GM23248 (cell line): ENCODE measurements at regions not wholly inside any gene's neighbourhood (a gene's known extent, or its start where the extent isn't known, plus 50 kb on each side); places are given as distances from the start of the nearest gene placed in this dataset.

ENCODE experiments used
- DNase-seq: peaks from one replicate; pipeline ENCODE4 v3.0.0-alpha.2; 2015
- H2AFZ ChIP-seq: fragments of 200-600 bp; sonication (generic); 2 replicates; pipeline ENCODE4 v1.6.1; 2016; ENCODE audit warnings: antibody characterized with exemption
- H3F3A ChIP-seq: fragments of 200-600 bp; sonication (generic); 2 replicates; pipeline ENCODE4 v1.6.1; 2016; ENCODE audit warnings: mild to moderate bottlenecking, antibody characterized with exemption, mixed run types; ENCODE audit not compliant: insufficient read depth
- H3K27ac ChIP-seq: fragments of 200-600 bp; sonication (generic); 2 replicates; pipeline ENCODE4 v1.5.1; 2016; ENCODE audit warnings: mild to moderate bottlenecking
- H3K27me3 ChIP-seq: fragments of 200-600 bp; sonication (generic); replicated peaks from 2 replicates; pipeline ENCODE4 v1.6.1; 2016; ENCODE audit warnings: mild to moderate bottlenecking; ENCODE audit not compliant: insufficient read depth
- H3K36me3 ChIP-seq: fragments of 200-600 bp; sonication (generic); 2 replicates; pipeline ENCODE4 v1.6.1; 2016; ENCODE audit warnings: low read depth, mild to moderate bottlenecking
- H3K4me1 ChIP-seq: fragments of 200-600 bp; sonication (generic); 2 replicates; pipeline ENCODE4 v1.6.1; 2016; ENCODE audit warnings: mild to moderate bottlenecking; ENCODE audit not compliant: insufficient read depth
- H3K4me2 ChIP-seq: fragments of 200-600 bp; sonication (generic); one replicate; pipeline ENCODE4 v1.6.1; 2016; ENCODE audit warnings: mild to moderate bottlenecking; ENCODE audit not compliant: unreplicated experiment
- H3K4me3 ChIP-seq: fragments of 200-600 bp; sonication (generic); 2 replicates; pipeline ENCODE4 v1.5.1; 2016; ENCODE audit warnings: mild to moderate bottlenecking
- H3K79me2 ChIP-seq: fragments of 200-600 bp; sonication (generic); 2 replicates; pipeline ENCODE4 v1.6.1; 2016; ENCODE audit warnings: mild to moderate bottlenecking; ENCODE audit not compliant: insufficient read depth
- H3K9ac ChIP-seq: fragments of 200-600 bp; sonication (generic); 2 replicates; pipeline ENCODE4 v1.6.1; 2016; ENCODE audit warnings: mild to moderate bottlenecking
- H3K9me2 ChIP-seq: fragments of 200-600 bp; sonication (generic); 2 replicates; pipeline ENCODE4 v1.6.1; 2016; ENCODE audit warnings: mixed run types, mild to moderate bottlenecking, moderate library complexity; ENCODE audit not compliant: insufficient read depth
- H3K9me3 ChIP-seq: fragments of 200-600 bp; sonication (generic); one replicate; pipeline ENCODE4 v1.6.1; 2017; ENCODE audit warnings: low read depth
- H4K20me1 ChIP-seq: fragments of 200-600 bp; sonication (generic); 2 replicates; pipeline ENCODE4 v1.6.0; 2016; ENCODE audit not compliant: insufficient read depth
- EZH2 ChIP-seq: fragments of 200-600 bp; sonication (generic); IDR thresholded peaks from 2 replicates; pipeline ENCODE4 v1.6.1; 2018; ENCODE audit warnings: antibody characterized with exemption, mild to moderate bottlenecking; ENCODE audit not compliant: insufficient read depth, poor library complexity, severe bottlenecking
- EZH2phosphoT487 ChIP-seq: fragments of 200-600 bp; sonication (generic); IDR thresholded peaks from 2 replicates; pipeline ENCODE4 v1.6.1; 2018; ENCODE audit warnings: antibody characterized with exemption, moderate library complexity, mild to moderate bottlenecking, low read depth; ENCODE audit not compliant: insufficient read depth
- WGBS, 2 experiments: methylation state at CpG; one replicate each; pipeline ENCODE4 v1.1.6; 2015 to 2017; ENCODE audit warnings: low lambda C conversion rate in 2 of 2, low coverage in 1 of 2; ENCODE audit errors: missing lambda C conversion rate in 2 of 2; 5-methylcytosine and 5-hydroxymethylcytosine counted together
- in situ Hi-C: fragments of 300-500 bp; cut with MboI; formaldehyde crosslinking; loops from 2 replicates; pipeline ENCODE4 v1.15.0; 2020

GRCh38 chr7:116431787-116432526, 67.6 kb upstream of the CAV2 start:
- Histone ChIP-seq H3K9ac (no peak overlapping the region), H3F3A (peaks cover 50% of the 10 kb centered on the region), H3K9me2 (no peaks in the 10 kb centered on the region), H3K36me3 (no peaks in the 10 kb centered on the region), H3K4me3 (no peak overlapping the region), H3K4me2 (peak overlapping the region; percentile 51), H3K4me1 (peaks cover 38% of the 10 kb centered on the region), H3K27ac (peak overlapping the region; percentile 76), H4K20me1 (no peaks in the 10 kb centered on the region), H3K79me2 (no peaks in the 10 kb centered on the region), H3K27me3 (no peaks in the 10 kb centered on the region), H2AFZ (no peak overlapping the region), H3K9me3 (no peaks in the 10 kb centered on the region)
- in situ Hi-C loops, result loop anchor here (10.0 kb wide), 1 partner anchor 167 kb away; no protein-coding TSS in a partner anchor
- peak; percentile 76 for DNase-seq
- TF ChIP-seq EZH2phosphoT487 (no peak), EZH2 (no peak)
- 65 to 67% methylated on average over 6 of the region's 6 CpGs for WGBS, 2 experiments

GRCh38 chr7:116432527-116432916, 67.0 kb upstream of the CAV2 start:
- TF ChIP-seq EZH2 (no peak), EZH2phosphoT487 (no peak)
- Histone ChIP-seq H3K27ac (peak overlapping the region; percentile 76), H3K4me2 (peak overlapping the region; percentile 51), H4K20me1 (no peaks in the 10 kb centered on the region), H3F3A (peaks cover 44% of the 10 kb centered on the region), H3K9ac (peak overlapping the region; percentile 38; the same call in 1 of the 2 replicates), H2AFZ (peak overlapping the region; percentile 46; the same call in 1 of the 2 replicates), H3K27me3 (no peaks in the 10 kb centered on the region), H3K9me2 (no peaks in the 10 kb centered on the region), H3K9me3 (no peaks in the 10 kb centered on the region), H3K79me2 (no peaks in the 10 kb centered on the region), H3K4me3 (peak overlapping the region; percentile 30), H3K4me1 (peaks cover 38% of the 10 kb centered on the region), H3K36me3 (no peaks in the 10 kb centered on the region)
- peak; percentile 53 for DNase-seq
- WGBS, 2 experiments, result 10 to 19% methylated on average over 2 of the region's 2 CpGs
- in situ Hi-C loops, result loop anchor here (10.0 kb wide), 1 partner anchor 168 kb away; no protein-coding TSS in a partner anchor

- Histone ChIP-seq H3F3A (peaks cover 49% of the 10 kb centered on the region), H2AFZ (peak overlapping the region; percentile 46; the same call in 1 of the 2 replicates), H3K36me3 (no peaks in the 10 kb centered on the region), H3K27me3 (no peaks in the 10 kb centered on the region), H3K9me3 (no peaks in the 10 kb centered on the region), H3K9ac (peak overlapping the region; percentile 38; the same call in 1 of the 2 replicates), H3K27ac (peak overlapping the region; percentile 76), H3K4me3 (0 out of 2 replicates have a peak overlapping the region, but pooled peaks have one; percentile 30), H3K9me2 (no peaks in the 10 kb centered on the region), H3K79me2 (no peaks in the 10 kb centered on the region), H3K4me1 (peaks cover 42% of the 10 kb centered on the region), H4K20me1 (no peaks in the 10 kb centered on the region), H3K4me2 (peak overlapping the region; percentile 51)
- no peak for TF ChIP-seq EZH2
- TF ChIP-seq EZH2phosphoT487, result no peak
- 0 to 6% methylated on average over 1 of the region's 1 CpG for WGBS, 2 experiments
- in situ Hi-C loops, result loop anchor here (10.0 kb wide), 1 partner anchor 168 kb away; no protein-coding TSS in a partner anchor
- peak; percentile 66 for DNase-seq
Measured at GRCh38 chr7:116433246-116433645, 66.3 kb upstream of the CAV2 start.

- Histone ChIP-seq H3F3A (peaks cover 51% of the 10 kb centered on the region), H3K79me2 (no peaks in the 10 kb centered on the region), H3K9me3 (no peaks in the 10 kb centered on the region), H3K27me3 (no peaks in the 10 kb centered on the region), H4K20me1 (no peaks in the 10 kb centered on the region), H3K27ac (peak overlapping the region; percentile 76), H3K9me2 (no peaks in the 10 kb centered on the region), H3K4me1 (peaks cover 46% of the 10 kb centered on the region), H3K36me3 (no peaks in the 10 kb centered on the region), H2AFZ (no peak overlapping the region), H3K4me2 (peak overlapping the region; percentile 55), H3K4me3 (peak overlapping the region; percentile 24), H3K9ac (peak overlapping the region; percentile 43)
- WGBS, 2 experiments, result 0% methylated on average over 1 of the region's 1 CpG
- in situ Hi-C loops, result loop anchor here (10.0 kb wide), 1 partner anchor 170 kb away; no protein-coding TSS in a partner anchor
- TF ChIP-seq EZH2 (no peak), EZH2phosphoT487 (no peak)
- DNase-seq, result peak; percentile 89
Measured at GRCh38 chr7:116434820-116435341, 64.7 kb upstream of the CAV2 start.
